HUES48 (cell line): ENCODE measurements at regions not wholly inside any gene's neighbourhood (a gene's known extent, or its start where the extent isn't known, plus 50 kb on each side); places are given as distances from the start of the nearest gene placed in this dataset.

Experiments
- H3K27ac ChIP-seq: one replicate; pipeline ENCODE4 v1.7.0; 2013; ENCODE audit warnings: low read depth, low read length, inconsistent platforms
- H3K27me3 ChIP-seq: 2 replicates; pipeline ENCODE4 v1.6.1; 2013; ENCODE audit warnings: mild to moderate bottlenecking, low read length; ENCODE audit not compliant: control insufficient read depth, insufficient read depth
- H3K36me3 ChIP-seq: 2 replicates; pipeline ENCODE4 v1.6.1; 2013; ENCODE audit warnings: low read length; ENCODE audit not compliant: control insufficient read depth, insufficient read depth
- H3K4me1 ChIP-seq: 2 replicates; pipeline ENCODE4 v1.6.1; 2013; ENCODE audit warnings: mild to moderate bottlenecking, low read length; ENCODE audit not compliant: control insufficient read depth, insufficient read depth
- H3K4me3 ChIP-seq: 2 replicates; pipeline ENCODE4 v1.5.1; 2013; ENCODE audit warnings: mild to moderate bottlenecking, low read depth, low read length
- H3K9ac ChIP-seq: 2 replicates; pipeline ENCODE4 v1.6.1; 2013; ENCODE audit warnings: mild to moderate bottlenecking, low read depth, low read length, moderate library complexity
- H3K9me3 ChIP-seq: 2 replicates; pipeline ENCODE4 v1.6.1; 2013; ENCODE audit warnings: low read length; ENCODE audit not compliant: control insufficient read depth, insufficient read depth

GRCh38 chr16:80418517-80419355, 122.1 kb upstream of the DYNLRB2 start:
- H3K36me3 ChIP-seq: no peaks in the 10 kb centered on the region
- no peaks in the 10 kb centered on the region for H3K27me3 ChIP-seq
- H3K4me1 ChIP-seq: no peaks in the 10 kb centered on the region
- no peak overlapping the region for H3K4me3 ChIP-seq
- H3K9me3 ChIP-seq: no peaks in the 10 kb centered on the region
- no peak overlapping the region for H3K9ac ChIP-seq
- no peak overlapping the region for H3K27ac ChIP-seq

- no peaks in the 10 kb centered on the region for H3K9me3 ChIP-seq
- no peak overlapping the region for H3K27ac ChIP-seq
- H3K4me3 ChIP-seq: no peak overlapping the region
- H3K4me1 ChIP-seq: no peaks in the 10 kb centered on the region
- H3K27me3 ChIP-seq: no peaks in the 10 kb centered on the region
- H3K9ac ChIP-seq: no peak overlapping the region
- H3K36me3 ChIP-seq: no peaks in the 10 kb centered on the region
Measured at GRCh38 chr16:80417706-80418271, 123.0 kb upstream of the DYNLRB2 start.

- H3K4me3 ChIP-seq: no peak overlapping the region
- H3K27ac ChIP-seq: no peak overlapping the region
- H3K27me3 ChIP-seq: no peaks in the 10 kb centered on the region
- no peak overlapping the region for H3K9ac ChIP-seq
- no peaks in the 10 kb centered on the region for H3K4me1 ChIP-seq
- H3K36me3 ChIP-seq: no peaks in the 10 kb centered on the region
- H3K9me3 ChIP-seq: no peaks in the 10 kb centered on the region
Measured at GRCh38 chr16:80408014-80408413, 132.8 kb upstream of the DYNLRB2 start.

- Histone ChIP-seq H3K9ac (no peak overlapping the region), H3K27ac (no peak overlapping the region), H3K36me3 (no peaks in the 10 kb centered on the region), H3K27me3 (no peaks in the 10 kb centered on the region), H3K4me3 (no peak overlapping the region), H3K9me3 (no peaks in the 10 kb centered on the region), H3K4me1 (no peaks in the 10 kb centered on the region)
Measured at GRCh38 chr16:80407265-80407987, 133.4 kb upstream of the DYNLRB2 start.

- no peaks in the 10 kb centered on the region for H3K27me3 ChIP-seq
- no peak overlapping the region for H3K4me3 ChIP-seq
- H3K27ac ChIP-seq: no peak overlapping the region
- H3K9me3 ChIP-seq: no peaks in the 10 kb centered on the region
- H3K4me1 ChIP-seq: no peaks in the 10 kb centered on the region
- no peak overlapping the region for H3K9ac ChIP-seq
- H3K36me3 ChIP-seq: no peaks in the 10 kb centered on the region
Measured at GRCh38 chr16:80404847-80405246, 135.9 kb upstream of the DYNLRB2 start.

GRCh38 chr16:80403894-80404293, 136.9 kb upstream of the DYNLRB2 start:
- Histone ChIP-seq H3K27me3 (no peaks in the 10 kb centered on the region), H3K9ac (no peak overlapping the region), H3K4me3 (no peak overlapping the region), H3K4me1 (no peaks in the 10 kb centered on the region), H3K27ac (no peak overlapping the region), H3K36me3 (no peaks in the 10 kb centered on the region), H3K9me3 (no peaks in the 10 kb centered on the region)

GRCh38 chr16:80390871-80391489, 149.8 kb upstream of the DYNLRB2 start:
- H3K9ac ChIP-seq: no peak overlapping the region
- H3K36me3 ChIP-seq: no peaks in the 10 kb centered on the region
- H3K4me1 ChIP-seq: no peaks in the 10 kb centered on the region; the same call in 1 of the 2 replicates
- no peak overlapping the region for H3K27ac ChIP-seq
- no peaks in the 10 kb centered on the region for H3K27me3 ChIP-seq
- H3K4me3 ChIP-seq: no peak overlapping the region
- H3K9me3 ChIP-seq: no peaks in the 10 kb centered on the region

GRCh38 chr16:80390046-80390445, 150.7 kb upstream of the DYNLRB2 start:
- Histone ChIP-seq H3K9me3 (no peaks in the 10 kb centered on the region), H3K27ac (no peak overlapping the region), H3K36me3 (no peaks in the 10 kb centered on the region), H3K9ac (no peak overlapping the region), H3K27me3 (no peaks in the 10 kb centered on the region), H3K4me1 (no peaks in the 10 kb centered on the region; the same call in 1 of the 2 replicates), H3K4me3 (no peak overlapping the region)

- no peak overlapping the region for H3K27ac ChIP-seq
- H3K4me3 ChIP-seq: no peak overlapping the region
- no peaks in the 10 kb centered on the region; the same call in 1 of the 2 replicates for H3K4me1 ChIP-seq
- H3K27me3 ChIP-seq: no peaks in the 10 kb centered on the region
- H3K9ac ChIP-seq: no peak overlapping the region
- no peaks in the 10 kb centered on the region for H3K36me3 ChIP-seq
- H3K9me3 ChIP-seq: no peaks in the 10 kb centered on the region
Measured at GRCh38 chr16:80389338-80389737, 151.5 kb upstream of the DYNLRB2 start.

GRCh38 chr16:80387318-80387921, 153.4 kb upstream of the DYNLRB2 start:
- Histone ChIP-seq H3K4me3 (no peak overlapping the region), H3K4me1 (no peaks in the 10 kb centered on the region; the same call in 1 of the 2 replicates), H3K9me3 (no peaks in the 10 kb centered on the region), H3K9ac (no peak overlapping the region), H3K27me3 (no peaks in the 10 kb centered on the region), H3K27ac (no peak overlapping the region), H3K36me3 (no peaks in the 10 kb centered on the region)
